Hematopoietic multipotent progenitor cell (in vitro differentiated cells): ENCODE measurements at regions not wholly inside any gene's neighbourhood (a gene's known extent, or its start where the extent isn't known, plus 50 kb on each side); places are given as distances from the start of the nearest gene placed in this dataset.

ENCODE experiments used
- DNase-seq, 3 donors: peaks; one replicate each; pipeline ENCODE4 v3.0.0-alpha.2; 2011 to 2015; ENCODE audit warnings: low read depth in 2 of 3, low spot score in 2 of 3

GRCh38 chr1:106584676-106585075 lies 471.8 kb upstream of the PRMT6 start:
- no peak for DNase-seq

GRCh38 chr1:106600626-106601025 lies 455.8 kb upstream of the PRMT6 start:
- no peak for DNase-seq

GRCh38 chr1:106603616-106604015 lies 452.9 kb upstream of the PRMT6 start:
- no peak for DNase-seq

DNA sequence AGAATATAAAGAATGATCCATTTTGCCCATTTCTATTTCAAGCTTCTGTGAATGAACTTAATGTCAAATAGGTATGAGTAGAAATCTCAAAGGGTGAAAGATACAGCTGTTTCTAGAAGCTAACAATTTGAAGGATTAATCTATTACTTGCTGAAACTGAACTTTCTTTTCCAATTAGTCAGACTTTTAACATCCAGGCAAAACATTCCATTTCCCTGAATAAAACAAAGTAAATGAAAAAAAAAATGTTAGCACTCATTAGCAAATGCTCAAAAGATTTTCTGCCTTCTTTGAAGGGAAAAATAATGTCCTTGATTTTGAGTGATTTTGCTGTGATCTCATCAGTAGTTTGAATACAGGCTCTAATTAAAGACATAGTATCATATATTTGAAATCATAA lies 447.6 kb upstream of the PRMT6 start:
- no peak for DNase-seq

DNA sequence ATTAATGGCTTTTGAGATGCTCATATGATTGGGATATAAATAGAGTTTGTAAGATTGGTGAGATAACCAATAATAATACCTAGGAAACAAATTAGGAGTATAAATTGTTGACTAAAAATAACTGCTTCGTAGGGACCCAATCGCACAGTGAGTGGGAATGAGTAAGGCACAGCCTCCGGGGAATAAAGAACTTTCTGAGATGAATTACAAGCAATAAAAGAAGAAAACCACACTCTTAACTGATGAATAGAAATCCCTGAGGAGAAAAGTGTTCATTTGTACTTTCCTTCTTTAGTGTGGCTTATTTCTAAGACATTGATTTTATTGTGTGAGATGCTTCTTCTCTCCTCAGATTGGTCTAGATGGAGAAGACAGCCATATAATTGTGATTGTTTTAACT lies 443.4 kb upstream of the PRMT6 start:
- DNase-seq: no peak

DNA sequence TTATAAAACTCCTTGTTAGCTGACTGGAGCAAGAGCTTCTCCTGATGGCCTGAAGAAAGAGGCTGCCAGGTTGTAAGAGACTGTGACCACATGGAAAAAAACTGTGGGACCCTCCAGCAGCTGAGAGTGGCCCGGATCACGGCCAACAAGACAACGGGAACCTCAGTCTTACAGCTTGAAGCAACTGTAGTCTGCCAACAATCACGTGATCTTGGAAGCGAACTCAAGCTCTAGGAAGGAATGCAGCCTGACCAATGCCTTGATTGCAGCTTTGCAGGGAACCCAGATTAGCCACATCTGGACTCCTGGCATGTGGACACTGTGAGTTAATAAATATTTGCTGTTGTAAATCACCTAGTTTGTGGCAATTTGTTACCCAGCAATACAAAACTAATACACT lies 442.6 kb upstream of the PRMT6 start:
- no peak for DNase-seq

DNA sequence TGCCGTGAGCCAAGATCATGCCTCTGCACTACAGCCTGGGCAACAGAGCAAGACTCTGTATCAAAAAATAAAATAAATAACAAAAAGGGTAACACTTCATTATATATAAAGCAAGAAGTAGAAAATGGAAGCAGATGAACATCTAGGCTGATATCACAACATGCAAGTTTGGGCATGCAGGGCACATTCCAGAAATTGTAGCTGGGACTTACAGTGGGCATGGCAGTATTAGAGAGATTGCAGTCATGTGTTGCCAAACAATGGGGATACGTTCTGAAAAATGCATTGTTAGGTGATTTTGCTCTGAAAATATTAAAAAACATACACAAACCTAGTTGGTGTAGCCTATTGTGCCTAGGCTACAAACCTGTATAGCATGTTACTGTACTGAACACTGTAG lies 441.0 kb upstream of the PRMT6 start:
- no peak for DNase-seq

DNA sequence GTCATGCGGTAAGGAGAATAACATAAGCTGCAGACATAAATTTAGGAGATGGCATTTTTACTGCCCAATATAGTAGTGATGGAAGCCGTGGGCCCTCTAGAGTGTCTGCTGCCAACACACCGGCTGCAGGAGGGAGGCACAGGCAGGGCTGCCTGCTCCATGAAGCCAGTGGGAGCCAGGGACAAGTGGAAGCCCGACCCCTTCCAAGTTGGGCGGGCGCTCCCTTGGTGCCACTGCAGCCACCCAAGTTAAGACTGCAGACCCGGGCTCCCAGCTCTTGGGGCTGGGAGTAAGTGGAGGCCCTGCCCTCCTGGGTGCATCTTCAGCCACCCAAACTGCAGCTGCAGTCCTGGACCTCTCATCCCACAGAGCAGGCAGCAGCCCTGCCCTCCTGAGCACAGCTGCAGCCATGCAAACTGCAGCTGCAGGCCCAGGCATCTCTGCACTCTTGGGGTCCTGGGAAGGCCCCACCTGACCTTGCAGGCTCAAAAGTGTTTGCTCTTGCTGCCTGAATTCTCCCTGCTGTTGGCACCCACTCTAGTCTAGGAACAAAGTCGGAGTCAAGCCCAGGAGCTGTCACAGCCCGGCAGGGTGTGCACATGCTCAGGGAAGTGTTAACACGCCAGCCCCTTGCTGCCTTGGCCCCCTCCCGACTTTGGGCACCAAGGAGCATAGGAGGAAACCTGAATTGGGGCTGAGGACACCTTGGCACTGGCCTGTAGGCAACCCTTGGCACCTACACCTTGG lies 437.2 kb upstream of the PRMT6 start:
- no peak for DNase-seq

DNA sequence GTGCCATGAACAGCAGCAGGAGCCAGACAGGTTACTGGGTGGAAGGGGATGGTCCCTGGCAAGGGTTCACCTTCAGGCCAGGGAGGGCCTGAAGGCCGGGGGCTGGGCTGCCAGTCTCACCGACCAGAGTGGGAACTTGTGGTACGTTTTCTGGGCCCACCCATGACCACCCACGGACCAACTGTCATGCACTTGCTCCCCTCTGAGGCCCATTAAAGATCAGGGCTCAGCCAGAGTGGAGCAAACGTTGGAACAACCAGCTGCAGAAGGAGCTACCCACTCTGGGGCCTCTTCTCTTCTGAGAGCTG lies 436.7 kb upstream of the PRMT6 start:
- no peak for DNase-seq

DNA sequence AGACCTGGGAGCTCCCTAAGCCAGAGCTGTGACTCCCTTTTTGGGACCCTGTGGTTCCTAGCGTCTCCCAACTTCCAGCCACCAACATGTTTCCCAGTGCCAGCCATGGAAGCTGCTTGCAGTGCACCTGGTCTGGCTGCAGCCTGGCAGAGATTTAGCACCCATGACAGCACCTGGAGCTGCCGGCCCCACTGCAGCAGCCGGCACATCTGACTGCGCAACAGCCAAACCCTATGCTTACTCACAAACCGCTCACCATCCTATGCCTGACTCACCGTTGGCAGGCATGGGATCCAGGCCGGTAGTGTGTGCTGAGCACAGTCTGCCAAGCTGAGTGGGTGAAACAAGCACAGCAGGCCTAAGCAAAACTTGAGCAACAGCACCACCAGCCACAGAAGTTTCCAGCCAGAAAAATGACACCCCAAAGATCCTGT lies 435.9 kb upstream of the PRMT6 start:
- no peak for DNase-seq

DNA sequence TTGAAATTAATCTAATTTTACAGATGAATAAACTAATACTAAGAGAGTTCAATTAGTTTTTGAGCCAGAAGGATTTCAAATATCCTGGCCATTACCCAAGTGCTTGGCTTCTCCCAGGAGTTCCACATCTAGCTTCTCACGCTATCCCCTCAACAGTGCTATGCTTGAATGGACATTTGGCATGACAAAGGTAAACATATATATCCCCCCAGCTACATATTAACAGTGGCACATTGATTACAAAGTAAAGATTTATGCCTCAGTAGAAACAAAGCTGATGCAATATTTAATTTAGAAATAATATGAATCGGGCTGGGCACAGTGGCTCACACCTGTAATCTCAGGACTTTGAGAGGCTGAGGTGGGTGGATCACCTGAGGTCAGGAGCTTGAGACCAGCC lies 434.6 kb upstream of the PRMT6 start:
- DNase-seq: no peak

- no peak for DNase-seq
These were observed 418.9 kb upstream of the PRMT6 start for GRCh38 chr1:106637566-106637965.

GRCh38 chr1:106646261-106646784 lies 410.2 kb upstream of the PRMT6 start:
- no peak for DNase-seq

- DNase-seq: no peak
These were observed 409.7 kb upstream of the PRMT6 start for GRCh38 chr1:106646816-106647215.

DNA sequence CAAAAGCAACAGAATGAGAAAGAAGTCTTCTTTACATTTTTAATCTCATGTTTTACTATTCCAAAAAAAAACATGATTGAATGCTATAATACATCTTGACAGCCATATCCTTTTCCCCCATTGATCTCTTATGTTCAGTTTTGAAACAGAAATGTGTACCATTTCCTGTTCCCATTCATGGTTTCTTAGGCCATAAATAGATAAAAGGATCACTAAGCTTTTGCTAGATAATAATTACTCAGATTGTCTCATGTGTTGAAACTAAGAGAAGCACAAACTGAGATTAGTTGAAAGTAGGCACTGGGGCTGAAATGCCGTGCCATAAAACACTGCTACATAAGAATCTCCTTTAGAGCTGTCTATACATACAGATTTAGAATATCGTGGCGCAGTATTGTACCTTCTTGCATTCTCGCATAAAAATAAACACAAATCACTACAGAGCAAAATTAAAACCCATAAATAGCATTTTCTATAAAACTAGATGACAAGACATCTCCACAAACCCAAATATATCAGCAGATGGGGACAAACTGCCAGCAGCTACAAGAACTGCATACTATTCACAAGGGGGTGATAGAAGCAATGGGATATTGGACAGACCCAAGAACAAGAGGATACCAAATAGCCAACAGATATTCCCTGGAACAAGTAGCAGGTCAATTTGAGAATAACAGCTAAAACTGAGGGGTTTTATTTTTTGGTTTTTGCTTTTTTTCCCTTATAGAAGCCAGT lies 405.3 kb upstream of the PRMT6 start:
- no peak for DNase-seq

GRCh38 chr1:106659490-106660244 lies 396.8 kb upstream of the PRMT6 start:
- DNase-seq: no peak

GRCh38 chr1:106675558-106675957 lies 380.9 kb upstream of the PRMT6 start:
- DNase-seq: no peak

- DNase-seq: no peak
These were observed 380.5 kb upstream of the PRMT6 start for GRCh38 chr1:106676021-106676420.

DNA sequence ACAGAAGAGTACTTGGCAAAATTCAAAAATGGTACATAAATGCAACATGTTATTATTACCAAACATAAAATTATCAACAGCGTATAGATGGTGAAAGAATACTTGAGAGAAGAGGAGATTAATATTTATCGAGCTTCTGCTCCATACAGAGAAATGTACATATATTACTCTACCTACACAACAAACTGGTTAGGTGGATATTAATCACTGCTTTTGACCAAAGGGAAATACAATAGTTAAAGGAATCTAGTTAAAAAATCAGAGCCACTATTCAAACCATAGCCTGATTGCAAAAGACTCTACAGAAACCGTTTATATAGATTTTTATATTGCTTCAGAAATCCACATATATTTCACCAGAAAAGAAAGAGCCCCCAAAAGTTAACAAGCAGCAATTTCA lies 379.3 kb upstream of the PRMT6 start:
- DNase-seq: no peak

DNA sequence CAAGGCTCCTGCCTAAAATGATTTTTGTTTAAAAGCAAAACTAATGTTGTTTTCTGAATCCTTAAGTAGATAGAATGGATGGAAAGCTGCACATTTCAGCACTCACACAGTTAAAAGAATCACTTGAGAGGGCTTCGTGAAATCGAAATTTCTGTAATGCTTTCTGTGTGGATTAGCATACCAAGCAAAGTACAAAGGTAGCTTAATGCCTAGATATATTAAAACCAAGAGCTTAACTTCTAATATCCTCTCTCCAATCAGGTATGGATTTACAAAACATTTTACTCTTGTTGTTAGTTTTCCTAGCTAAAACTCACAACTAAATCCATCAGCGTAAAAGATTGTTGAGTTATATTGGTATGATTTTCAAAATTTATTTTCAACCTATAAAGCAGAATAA lies 378.8 kb upstream of the PRMT6 start:
- no peak for DNase-seq

DNA sequence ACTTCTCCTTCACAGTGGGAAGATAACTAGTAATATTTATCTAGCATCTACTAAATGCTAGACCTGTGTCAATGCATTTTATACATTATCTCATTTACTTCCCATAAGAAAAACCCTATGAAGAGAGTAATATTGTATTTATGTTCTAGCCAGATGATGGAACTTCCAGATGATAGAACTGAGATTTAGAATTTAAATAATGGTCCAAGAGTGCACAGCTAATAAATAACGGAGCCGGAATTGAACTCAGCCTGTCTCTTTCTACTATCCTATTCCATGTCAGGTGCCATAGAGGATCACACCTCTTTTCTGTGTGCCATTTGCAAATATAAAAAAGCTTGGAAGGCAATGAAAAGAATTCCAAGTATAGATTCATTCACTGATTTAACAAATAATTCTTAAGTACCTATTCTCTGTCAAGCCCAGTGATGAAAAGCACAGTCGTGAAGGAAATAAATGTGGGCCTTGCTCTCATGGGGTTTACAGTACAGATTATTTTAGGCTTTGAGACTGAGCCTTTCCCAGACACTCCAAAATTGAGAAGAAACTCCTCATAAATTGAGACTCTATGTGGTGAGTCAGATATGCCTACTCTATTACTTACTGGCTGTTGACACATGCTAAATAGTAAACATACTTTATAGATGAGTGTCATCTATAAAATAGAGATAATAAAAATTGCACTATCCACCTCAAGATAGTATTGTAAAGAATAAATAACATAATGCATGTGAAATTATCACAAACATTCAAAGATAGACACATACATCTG lies 378.0 kb upstream of the PRMT6 start:
- DNase-seq: no peak
